Hypothalamus (tissue), 51 donors: ENCODE measurements at regions not wholly inside any gene's neighbourhood (a gene's known extent, or its start where the extent isn't known, plus 50 kb on each side); places are given as distances from the start of the nearest gene placed in this dataset.
"Not testable (repeated sequence)": the region's sequence is repeated elsewhere in the genome, so short reads cannot be mapped to it uniquely, and the experiment has no call there.

Experiments
- DNase-seq, 51 donors: peaks; one replicate each; lab custom pipeline; 2025; lab: John Stamatoyannopoulos, UW

DNA sequence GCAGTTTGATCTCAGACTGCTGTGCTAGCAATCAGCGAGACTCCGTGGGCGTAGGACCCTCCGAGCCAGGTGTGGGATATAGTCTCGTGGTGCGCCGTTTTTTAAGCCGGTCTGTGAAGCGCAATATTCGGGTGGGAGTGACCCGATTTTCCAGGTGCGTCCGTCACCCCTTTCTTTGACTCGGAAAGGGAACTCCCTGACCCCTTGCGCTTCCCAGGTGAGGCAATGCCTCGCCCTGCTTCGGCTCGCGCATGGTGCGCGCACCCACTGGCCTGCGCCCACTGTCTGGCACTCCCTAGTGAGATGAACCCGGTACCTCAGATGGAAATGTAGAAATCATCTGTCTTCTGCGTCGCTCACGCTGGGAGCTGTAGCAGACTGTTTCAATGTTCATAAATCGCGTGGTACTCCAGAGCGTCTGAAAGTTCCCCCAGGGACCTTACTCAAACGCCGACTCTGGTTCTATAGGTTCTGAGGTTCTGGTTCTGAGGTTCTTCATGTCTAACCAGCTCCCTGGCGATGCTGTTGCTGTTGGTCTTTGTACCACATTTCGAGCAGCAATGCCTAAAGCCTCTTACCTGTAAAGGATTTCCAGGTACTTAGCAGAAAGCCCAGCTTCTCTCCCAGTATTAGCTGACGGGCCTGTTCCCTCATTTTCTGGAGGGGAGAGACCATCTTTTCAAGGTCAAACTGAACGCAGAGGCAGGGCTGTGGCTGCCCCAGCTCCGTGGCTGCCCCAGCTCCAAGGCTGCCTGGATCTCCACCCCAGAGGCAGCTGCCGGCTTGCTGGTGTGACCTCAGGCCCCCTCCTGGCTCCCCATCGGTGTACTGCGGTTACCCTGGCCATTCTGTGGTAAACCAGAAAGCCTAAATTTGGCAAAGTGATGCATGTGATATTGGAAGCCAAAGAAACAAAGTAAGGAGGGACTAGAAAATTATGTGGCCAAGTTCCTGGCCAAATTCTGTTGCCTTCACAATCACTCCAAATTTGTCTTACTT lies 207.9 kb downstream of the RAB11FIP2 start:
- DNase-seq: not testable (repeated sequence)

DNA sequence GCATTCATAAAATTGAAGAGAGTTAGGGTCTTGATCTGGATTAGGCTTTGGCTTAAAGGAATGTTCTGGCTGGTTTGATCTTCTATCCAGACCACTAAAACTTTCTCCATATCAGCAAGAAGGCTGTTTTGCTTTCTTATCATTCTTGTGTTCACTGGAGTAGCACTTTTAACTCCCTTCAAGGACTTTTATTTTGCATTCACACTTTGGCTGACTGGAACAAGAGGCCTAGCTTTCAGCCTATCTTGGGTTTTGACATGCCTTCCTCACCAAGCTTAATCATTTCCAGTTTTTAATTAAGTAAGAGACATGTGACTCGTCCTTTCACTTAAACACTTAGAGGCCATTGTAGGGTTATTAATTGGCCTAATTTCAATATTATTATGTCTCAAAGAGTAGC lies 190.3 kb downstream of the RAB11FIP2 start:
- not testable (repeated sequence) for DNase-seq

DNA sequence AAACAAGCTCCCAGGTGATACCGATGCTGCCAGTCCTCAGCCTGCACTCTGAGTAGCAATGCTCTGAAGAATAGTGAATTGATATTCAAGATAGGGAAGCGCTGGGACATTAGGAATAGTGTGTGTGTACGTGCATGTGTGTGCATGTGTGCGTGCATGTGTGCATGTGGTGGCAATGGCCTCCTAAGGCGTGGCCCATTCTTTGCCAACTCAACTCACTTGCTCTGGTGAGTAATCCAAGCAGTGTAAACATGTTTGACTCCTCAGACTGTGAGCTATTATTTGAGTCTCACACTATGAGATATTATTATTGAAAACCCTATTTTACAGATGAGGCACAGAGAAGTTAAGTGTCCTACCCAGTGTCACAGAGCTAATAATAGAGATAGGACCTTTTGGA lies 186.6 kb downstream of the RAB11FIP2 start:
- DNase-seq: no peak

DNA sequence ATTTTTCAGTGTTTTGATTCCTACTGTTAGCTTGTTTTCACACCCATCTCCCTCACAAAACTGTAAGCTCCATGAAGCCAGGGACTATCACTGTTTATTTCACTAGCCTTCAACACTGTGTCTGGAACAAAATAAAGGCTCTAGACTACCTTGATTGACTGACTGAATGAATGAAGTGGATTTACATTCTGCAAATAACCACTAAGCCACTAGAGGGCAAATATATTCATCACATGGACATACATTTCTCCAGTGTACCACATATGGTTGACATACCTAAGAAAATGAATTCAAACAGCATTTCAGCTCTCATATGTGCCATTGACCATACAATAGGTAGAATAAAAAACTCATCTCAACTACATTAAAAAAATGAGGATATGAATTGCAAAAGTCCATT lies 185.9 kb downstream of the RAB11FIP2 start:
- no peak for DNase-seq

DNA sequence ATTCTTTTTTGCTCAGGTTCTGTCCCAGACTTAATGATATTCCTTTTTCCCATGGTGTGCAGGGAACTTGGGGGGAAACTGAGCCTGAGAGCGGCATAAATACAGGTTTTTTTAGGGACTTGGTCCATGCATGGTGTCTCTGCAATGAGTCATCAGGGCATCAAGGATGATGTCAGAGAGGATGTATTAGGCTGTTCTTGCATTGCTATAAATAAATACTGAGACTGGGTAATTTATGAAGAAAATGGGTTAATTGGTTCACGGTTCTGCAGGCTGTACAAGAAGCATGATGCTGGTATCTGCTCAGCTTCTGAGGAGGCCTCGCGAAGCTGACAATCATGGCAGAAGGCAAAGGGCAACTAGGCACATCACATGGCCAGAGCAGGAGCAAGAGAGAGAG lies 185.4 kb downstream of the RAB11FIP2 start:
- DNase-seq: no peak

DNA sequence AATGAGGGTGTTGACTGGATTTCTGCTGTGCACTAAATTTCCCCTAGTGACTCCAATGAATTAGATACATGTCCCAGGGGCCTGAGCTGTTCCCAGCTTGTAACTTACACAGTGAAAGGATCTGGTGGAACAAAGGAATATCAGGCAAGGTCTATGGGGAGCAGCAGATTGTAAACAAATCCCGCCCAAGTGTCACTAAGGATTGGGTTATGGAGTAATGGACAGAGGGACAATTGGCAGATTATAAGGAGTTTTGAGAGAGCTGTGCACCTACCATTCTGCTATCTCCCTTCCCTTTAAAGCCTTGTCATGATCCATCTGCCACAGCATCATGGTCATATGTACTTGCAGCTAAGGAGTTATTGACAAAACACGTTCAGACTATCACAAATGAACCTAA lies 183.0 kb downstream of the RAB11FIP2 start:
- no peak for DNase-seq

DNA sequence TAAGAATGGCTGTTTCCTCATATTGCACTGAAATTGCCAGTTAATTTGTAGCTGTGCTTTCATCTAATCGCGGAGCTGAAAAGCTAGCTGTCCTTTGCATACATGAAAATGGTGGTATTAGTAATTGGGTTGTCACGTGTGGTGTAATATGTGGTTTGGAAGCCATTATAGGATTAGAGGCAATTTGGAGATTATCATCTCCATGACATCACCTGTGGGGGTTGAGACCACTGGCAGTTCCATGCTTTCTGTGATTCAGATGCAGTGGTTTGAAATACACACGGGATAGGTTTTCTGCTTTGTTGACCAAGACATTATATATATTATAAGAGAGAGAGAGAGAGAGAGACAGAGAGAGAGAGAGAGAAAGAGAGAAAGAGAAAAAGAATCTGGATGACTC lies 180.8 kb downstream of the RAB11FIP2 start:
- DNase-seq: no peak

DNA sequence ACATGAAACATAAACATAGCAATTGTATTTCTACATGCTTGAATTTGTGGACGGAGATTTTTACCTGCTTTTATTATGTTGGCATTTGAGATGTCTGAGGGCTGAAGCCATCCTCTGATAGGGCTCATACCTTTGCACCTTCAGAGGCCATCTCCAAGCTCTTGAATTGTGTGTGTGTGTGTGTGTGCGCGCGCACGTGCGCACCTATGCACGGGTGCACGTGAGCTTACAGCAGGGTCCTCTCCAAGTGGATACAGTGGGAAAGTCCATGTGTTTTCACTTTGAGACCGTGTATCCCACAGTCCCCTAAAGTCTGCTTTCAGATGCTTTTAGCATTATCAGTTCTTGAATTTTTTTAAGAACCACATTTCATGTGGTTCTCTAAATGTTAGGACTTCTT lies 178.6 kb downstream of the RAB11FIP2 start:
- no peak for DNase-seq

DNA sequence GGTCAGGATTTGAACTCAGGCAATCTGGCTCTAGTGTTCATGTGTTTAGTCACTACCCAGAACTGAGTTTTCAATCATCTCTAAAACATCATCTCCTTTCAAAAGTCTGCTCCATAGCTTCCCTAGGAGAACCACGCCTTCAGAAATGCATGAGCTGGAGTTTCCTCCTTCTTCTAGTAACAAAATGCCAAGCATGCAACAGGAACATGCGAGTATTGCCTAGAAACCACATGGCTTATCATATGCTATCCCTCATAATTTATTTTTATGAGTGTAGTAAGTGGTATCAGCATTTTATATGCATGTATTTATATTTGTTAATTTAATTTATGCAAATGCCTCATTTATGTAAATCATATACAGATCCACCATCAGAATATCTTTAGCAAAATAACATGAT lies 170.9 kb downstream of the RAB11FIP2 start:
- DNase-seq: no peak

DNA sequence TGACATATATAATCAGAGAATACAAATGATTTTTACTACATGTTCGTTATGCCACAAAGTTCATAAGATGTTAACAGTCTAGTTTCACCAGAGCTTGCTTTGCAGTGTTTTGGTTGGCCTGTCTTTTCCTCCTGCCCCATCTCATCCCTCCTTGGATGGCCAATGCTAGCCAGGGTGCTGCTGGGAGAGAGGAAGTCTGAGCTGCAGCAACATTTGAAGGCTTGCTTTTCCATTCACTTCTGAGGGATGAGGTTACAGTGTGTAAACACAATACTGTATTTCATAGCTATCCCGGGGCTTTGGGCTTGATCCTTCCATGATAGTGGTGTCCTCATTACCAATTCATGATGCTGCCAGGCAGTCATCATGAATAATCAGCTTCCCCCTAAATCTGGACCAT lies 170.5 kb downstream of the RAB11FIP2 start:
- no peak for DNase-seq

DNA sequence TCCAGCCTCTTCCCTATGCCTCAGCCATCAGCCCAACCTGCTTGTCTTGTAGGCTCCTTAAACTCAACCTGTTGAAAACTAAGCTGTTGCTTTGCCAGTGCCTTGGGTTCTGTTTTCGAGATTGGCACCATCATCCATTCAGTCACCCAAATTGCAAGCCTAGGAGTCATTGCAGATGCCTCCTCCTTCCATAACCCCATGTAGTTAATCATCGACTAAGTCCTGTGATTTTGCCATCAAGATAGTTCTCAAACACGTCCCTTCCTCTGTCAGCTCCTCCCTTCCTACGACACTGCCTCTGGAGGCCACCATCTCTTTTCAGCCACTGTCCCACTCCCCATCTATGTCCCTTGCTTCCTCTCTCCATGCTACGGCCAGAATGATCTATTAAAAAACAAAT lies 168.1 kb downstream of the RAB11FIP2 start:
- no peak for DNase-seq

DNA sequence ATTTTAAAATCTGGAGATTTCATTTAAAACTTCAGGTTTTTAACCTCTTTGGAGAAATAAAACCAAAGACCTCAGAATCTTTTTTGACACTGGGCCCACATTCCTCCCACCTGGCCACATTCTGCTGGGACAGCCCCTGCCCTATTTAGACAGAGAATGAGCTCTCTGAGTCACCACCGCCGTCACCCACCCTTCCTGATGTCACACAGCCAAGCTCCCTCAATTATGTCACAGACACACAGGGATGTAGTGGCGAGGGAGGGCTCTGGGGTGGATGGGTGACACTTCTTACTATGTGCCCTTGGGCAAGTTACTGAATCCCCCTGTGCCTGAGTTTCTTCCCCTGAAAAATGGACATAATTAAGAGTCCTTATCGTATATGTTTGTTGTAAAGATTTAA lies 162.6 kb downstream of the RAB11FIP2 start:
- DNase-seq: no peak

DNA sequence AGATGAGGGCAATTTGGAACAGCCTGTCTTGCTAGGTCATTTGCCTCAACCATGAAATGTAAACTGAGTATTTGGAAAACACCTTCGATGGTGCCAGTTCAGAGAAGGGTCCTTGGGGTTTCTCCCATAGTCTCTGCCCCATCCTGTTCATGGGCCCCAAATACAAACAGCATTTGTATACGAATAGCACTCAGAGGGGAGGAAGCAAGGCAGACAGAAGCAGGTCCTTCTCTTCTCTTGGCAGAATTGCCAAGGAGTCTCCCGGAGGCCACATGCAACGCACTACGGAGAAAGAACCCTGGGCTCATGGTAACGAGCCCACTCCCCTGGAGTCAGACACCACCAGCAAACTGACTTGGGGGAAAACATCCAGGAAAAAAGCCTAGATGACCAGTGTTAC lies 162.1 kb downstream of the RAB11FIP2 start:
- DNase-seq: no peak

DNA sequence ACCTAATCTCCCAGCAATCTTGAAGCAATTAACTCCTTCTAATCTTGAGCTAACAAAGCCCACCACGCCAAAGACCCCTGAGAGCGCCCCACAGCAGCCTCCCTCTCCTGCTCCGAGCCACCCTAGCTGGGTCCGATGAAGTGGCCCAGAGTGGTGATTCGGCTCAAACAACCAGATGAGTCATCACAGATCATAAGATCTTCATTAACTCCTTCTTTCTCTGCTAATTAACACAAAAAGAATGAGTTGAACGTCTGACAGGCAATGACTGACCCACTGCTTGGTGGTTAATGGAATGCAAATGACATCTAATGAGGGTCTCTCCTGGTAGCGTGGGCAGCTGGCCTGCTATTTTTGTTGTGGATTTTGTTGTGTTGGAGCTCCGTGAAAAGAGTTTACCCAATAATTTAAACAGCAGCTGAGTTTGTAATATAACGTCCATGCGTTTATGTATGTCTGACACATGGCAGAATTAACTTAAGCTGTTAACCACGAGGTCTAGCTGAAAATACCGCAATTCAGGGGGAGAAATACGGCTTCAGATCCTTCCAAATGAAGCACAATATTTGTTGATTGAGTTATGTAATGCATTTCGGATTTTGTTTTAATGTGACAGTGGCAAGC lies 161.4 kb downstream of the RAB11FIP2 start:
- DNase-seq: no peak

DNA sequence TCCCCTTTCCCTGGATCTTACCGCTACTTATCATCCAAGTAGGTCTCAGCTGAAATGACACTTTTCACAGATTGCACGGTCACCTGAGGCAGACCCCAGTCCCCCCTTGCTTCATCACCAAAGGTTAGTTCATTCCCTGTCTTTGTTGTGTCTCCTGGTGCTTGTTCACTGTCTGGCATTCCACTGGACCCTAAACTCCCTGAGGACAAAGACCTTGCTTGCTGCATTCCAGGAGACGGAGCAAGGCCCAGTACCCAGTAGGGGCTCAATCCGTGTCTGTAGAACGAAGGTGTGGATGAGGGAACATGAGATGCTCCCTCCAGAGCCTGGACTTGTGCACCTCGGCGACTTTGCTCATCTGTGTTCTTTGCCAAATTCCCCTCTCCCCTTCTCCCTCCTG lies 160.0 kb downstream of the RAB11FIP2 start:
- DNase-seq: no peak

DNA sequence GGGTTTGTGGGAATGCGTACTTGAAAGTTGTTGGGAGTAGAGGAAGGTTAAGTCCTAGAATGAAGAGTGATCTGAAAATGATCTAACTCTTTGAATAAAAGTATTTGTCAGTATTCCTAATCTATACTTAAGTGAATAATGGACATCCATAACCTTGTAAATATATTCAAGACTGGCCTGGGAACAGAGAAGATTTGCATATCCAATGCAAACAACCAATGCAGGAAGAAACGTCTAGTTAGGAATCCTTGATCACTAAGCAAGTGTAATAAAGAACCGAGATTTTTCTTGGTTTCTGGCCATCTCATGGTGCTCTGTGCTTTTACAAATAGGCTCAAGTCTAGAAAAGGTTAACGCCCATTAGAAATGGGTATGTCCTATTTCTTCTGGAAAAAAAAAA lies 157.1 kb downstream of the RAB11FIP2 start:
- no peak for DNase-seq

DNA sequence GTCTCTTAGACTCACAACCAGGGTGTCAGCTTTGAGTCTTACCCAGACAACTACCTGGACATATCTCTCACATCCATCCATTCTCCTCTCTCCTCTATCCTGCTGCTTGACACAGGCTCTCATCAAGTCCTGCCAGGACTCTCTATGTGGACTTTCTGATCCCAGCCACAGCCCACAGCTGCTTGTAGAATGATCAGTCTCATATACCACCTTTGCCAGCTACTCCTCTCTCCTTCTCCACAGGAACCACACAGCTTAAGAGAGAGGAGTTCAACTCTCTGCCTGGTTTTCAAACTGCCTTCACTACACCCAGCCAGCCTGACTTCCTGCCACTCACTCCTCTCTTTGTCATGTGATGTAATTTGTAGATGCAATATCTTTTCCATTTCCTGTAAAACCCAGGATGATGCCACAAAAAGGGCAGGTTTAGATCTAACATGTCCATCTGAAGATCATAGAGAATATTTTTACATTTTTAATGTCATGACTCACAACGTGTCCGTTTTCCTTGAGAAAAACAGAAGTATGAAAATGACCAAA lies 154.0 kb downstream of the RAB11FIP2 start:
- no peak for DNase-seq

DNA sequence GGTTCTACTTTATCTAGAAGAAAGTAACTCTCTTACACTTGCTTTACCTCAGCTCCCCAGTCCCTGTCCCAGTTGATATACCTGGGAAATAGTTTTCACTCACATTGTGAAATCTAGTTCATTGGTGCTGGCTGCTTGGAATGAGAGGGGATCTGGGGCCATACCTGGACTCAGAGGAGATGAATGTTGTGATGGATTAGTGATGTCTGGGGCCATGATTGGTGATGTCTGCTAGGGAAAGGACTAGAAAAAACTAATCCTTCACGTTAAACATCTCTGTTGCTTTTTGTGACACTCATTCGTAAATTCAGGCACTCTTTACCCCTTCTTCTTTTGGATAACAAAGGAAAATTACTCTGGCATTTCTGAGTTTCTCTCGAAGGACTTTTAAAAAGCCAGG lies 152.4 kb downstream of the RAB11FIP2 start:
- DNase-seq: no peak

DNA sequence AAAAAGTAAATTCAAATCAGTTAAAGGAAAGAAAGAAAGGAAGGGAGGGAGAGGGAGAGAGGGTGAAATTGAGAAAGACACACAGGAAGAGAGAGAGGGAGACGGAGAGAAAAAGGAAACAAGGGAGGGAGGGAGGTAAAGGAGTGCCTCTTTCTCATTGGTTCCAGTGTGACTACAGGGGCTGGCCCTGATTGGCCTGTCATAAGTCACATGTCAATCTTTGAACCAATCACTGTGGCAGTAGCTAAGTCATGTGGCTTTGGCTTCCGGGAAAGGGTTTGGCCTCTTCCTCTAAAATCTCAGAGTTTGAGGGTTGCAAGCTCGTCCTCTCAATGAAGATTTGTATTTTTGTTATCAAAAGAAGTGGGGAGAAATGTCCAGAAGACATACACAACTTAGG lies 150.2 kb downstream of the RAB11FIP2 start:
- DNase-seq: no peak

DNA sequence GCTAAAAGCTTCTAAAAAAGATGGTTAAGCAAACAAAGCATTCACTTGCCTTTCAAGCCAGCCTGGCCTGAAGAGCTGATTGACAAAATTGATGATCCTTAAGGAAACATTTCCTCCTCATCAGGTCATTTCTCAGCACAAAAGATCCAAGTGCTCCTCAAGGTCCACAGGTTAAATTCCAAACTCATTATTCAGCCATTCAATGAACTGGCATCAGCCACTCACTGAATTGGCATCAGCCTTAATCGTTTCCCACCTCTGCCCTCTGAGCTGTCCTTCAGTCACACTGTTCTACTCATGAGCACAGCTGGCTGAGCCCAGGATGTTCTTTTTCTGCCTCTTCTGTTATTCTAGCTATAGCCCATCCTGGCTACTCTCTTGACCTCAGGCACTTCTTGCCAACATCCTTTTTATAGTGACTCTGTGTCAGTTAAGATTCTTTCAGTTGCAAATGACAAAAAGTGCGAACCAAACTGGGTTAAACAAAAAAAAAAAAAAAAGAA lies 147.5 kb downstream of the RAB11FIP2 start:
- DNase-seq: no peak

DNA sequence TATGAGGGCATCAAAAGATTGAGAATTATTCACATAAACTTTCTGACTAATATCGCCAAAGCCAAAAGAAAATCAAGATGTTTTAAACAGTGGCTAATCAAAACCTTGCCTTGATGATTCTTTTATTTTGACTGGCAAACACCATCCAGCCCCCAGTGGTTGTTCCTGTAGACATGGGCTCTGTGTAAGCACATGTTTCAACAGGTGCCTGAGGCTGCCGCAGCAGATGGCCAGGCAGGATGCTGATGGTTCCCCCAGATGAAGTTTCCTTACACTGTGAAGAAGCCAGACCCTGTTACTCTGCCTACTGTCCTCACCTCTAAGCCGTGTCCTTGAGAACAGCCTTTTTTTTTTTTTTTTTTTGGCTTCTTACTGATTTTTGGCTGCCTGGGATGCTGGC lies 146.5 kb downstream of the RAB11FIP2 start:
- DNase-seq: no peak

DNA sequence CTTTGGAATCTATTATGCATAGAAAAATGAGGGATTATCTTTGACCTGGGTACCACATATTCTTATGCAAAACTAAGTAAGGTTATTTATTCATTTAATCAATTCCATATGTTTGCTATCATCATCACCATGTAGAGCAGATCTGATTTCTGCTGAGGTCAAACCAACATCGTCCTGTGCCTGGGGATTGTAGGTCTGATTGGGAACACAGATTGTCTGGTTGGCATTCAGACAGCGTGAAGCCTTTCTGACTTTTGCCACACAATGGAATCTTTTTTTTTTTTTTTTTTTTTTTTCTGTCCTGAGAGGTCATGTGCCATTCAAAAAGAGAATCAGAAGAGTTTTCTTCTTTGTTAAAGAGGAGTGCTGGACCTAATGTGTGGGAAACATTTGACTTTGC lies 142.9 kb downstream of the RAB11FIP2 start:
- DNase-seq: no peak
